Lung (tissue), 11 donors: ENCODE measurements at regions not wholly inside any gene's neighbourhood (a gene's known extent, or its start where the extent isn't known, plus 50 kb on each side); places are given as distances from the start of the nearest gene placed in this dataset.

Source experiments
- ATAC-seq: fragments of 200-7000 bp; cut with Tn5 transposase; one replicate; pipeline ENCODE4 v1.9.1; 2020; ENCODE audit warnings: moderate number of reproducible peaks; ENCODE audit not compliant: insufficient read depth, low FRiP score
- DNase-seq, 3 donors: peaks; one replicate each; pipeline ENCODE4 v3.0.0-alpha.2; 2013 to 2017
- H3K27ac ChIP-seq, 2 donors: one replicate each; pipeline ENCODE4 v1.5.1; 2013; ENCODE audit warnings: mild to moderate bottlenecking in 2 of 2, moderate library complexity in 2 of 2, control low read depth in 1 of 2, inconsistent platforms in 1 of 2, low read depth in 1 of 2, low read length in 1 of 2
- H3K27me3 ChIP-seq, 3 donors: one replicate each; pipeline ENCODE4 v1.5.1; 2013; ENCODE audit warnings: low read length in 2 of 3; ENCODE audit not compliant: control insufficient read depth in 3 of 3, insufficient read depth in 3 of 3
- H3K36me3 ChIP-seq, 4 donors: one replicate each; pipeline ENCODE4 v1.5.1; 2013; ENCODE audit warnings: low read length in 4 of 4, mild to moderate bottlenecking in 1 of 4, moderate library complexity in 1 of 4; ENCODE audit not compliant: control insufficient read depth in 4 of 4, insufficient read depth in 4 of 4
- H3K4me1 ChIP-seq, 5 donors: one replicate each; pipeline ENCODE4 v1.5.1; 2013; ENCODE audit warnings: low read length in 5 of 5, mild to moderate bottlenecking in 2 of 5, moderate library complexity in 1 of 5; ENCODE audit not compliant: control insufficient read depth in 5 of 5, insufficient read depth in 5 of 5
- H3K4me3 ChIP-seq: one replicate; pipeline ENCODE4 v1.5.1; 2013; ENCODE audit warnings: mild to moderate bottlenecking, control low read depth, moderate library complexity
- H3K9ac ChIP-seq, 2 donors: one replicate each; pipeline ENCODE4 v1.5.1; 2013; ENCODE audit warnings: low read length in 2 of 2, control low read depth in 1 of 2; ENCODE audit not compliant: insufficient read depth in 1 of 2
- H3K9me3 ChIP-seq, 4 donors: one replicate each; pipeline ENCODE4 v1.5.1; 2013; ENCODE audit warnings: low read length in 3 of 4, mild to moderate bottlenecking in 1 of 4, moderate library complexity in 1 of 4; ENCODE audit not compliant: control insufficient read depth in 4 of 4, insufficient read depth in 3 of 4
- WGBS, 2 donors: extraction: QIAGEN DNeasy Blood & Tissue Kit; methylation state at CpG; one replicate each; pipeline ENCODE4 v1.1.7; 2013; 5-methylcytosine and 5-hydroxymethylcytosine counted together
- TF ChIP-seq, protein P1 (sequence below): IDR thresholded peaks from 2 replicates; pipeline ENCODE4 v1.5.1; 2012; ENCODE audit warnings: mild to moderate bottlenecking; ENCODE audit errors: control extremely low read depth, extremely low read depth
- donor health status: control.
- donor health status: control.
- donor health status: Bipolar disorder and iron deficiency.
- donor health status: healthy.
- donor health status: DM: yes; HTN: yes; CAD: no.

DNA sequence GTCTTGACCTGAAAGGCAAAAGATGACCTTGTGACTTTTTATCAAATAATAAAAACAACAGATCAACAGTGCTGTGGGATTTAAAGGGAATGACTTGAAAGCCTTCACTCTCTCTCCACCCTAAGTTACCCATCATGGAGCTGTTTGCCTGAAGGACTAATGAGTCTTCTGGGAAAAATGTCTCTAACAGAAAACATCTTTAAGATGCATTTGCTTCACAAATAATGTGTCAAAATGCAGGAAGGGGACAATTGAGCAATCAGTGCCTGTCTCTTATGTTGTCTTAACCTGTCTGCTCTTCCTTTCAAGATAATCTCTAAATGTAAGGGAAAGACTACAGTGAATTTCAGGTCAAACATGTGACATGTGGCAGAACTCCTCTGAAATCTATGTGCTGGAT, 766.6 kb downstream of the PDHA2 start:
- no peak overlapping the region for H3K27ac ChIP-seq
- no peak overlapping the region for H3K9ac ChIP-seq
- H3K4me3 ChIP-seq = no peak overlapping the region
- no peak for ATAC-seq
- no peaks in the 10 kb centered on the region for H3K9me3 ChIP-seq
- H3K4me1 ChIP-seq = peaks cover 0 to 6% (median 0%) of the 10 kb centered on the region in 5 donors
- DNase-seq = no peak
- TF ChIP-seq, protein P1, sequence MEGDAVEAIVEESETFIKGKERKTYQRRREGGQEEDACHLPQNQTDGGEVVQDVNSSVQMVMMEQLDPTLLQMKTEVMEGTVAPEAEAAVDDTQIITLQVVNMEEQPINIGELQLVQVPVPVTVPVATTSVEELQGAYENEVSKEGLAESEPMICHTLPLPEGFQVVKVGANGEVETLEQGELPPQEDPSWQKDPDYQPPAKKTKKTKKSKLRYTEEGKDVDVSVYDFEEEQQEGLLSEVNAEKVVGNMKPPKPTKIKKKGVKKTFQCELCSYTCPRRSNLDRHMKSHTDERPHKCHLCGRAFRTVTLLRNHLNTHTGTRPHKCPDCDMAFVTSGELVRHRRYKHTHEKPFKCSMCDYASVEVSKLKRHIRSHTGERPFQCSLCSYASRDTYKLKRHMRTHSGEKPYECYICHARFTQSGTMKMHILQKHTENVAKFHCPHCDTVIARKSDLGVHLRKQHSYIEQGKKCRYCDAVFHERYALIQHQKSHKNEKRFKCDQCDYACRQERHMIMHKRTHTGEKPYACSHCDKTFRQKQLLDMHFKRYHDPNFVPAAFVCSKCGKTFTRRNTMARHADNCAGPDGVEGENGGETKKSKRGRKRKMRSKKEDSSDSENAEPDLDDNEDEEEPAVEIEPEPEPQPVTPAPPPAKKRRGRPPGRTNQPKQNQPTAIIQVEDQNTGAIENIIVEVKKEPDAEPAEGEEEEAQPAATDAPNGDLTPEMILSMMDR = no peak
- H3K36me3 ChIP-seq = no peaks in the 10 kb centered on the region
- H3K27me3 ChIP-seq = no peaks in the 10 kb centered on the region

DNA sequence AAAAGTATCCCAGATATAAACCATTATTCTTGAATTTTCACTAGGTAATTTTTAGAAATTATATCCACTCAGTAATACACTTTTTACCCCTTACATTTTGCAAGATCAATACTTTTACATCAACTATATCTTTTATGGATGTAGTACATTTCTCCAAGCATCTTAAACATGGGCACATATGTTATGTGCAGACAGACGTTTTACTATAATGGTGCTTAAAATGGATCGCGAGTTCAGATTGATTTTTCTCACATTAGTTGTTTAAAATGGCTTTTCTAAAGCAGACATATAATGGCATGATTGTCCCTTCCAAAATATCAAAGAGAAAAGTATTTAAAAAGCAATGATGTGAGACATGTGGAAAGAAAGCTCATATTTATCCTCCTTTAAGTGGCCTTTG, 786.1 kb downstream of the PDHA2 start:
- no peak for ATAC-seq
- Histone ChIP-seq H3K9me3 (no peaks in the 10 kb centered on the region), H3K9ac (no peak overlapping the region), H3K36me3 (no peaks in the 10 kb centered on the region), H3K27me3 (peaks cover 0 to 2% (median 0%) of the 10 kb centered on the region in 3 donors), H3K4me1 (no peaks in the 10 kb centered on the region), H3K27ac (no peak overlapping the region), H3K4me3 (no peak overlapping the region)
- no peak for DNase-seq
- TF ChIP-seq, protein P1 = no peak
- WGBS, 2 donors = 89 to 95% methylated on average over 3 of the region's 3 CpGs

DNA sequence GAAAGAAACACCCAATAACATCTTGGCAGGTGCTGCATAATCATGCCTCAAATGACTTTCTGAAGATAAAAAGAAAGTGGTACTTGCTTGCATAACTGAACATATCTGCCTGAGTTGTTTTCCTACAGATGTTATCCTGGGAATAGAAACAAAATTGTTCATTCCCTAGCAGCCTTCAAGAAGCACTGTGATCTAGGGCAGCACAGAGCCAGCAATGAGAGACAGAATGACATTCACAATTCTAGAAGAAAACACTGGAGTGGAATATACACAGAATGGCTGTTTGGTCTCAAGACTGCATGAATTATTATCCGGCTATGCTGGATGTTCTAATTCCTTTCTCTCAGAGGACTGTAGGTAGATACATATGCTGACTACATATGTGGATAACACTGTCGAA, 790.9 kb downstream of the PDHA2 start:
- H3K4me1 ChIP-seq = no peaks in the 10 kb centered on the region
- no peak for ATAC-seq
- DNase-seq = no peak
- H3K9me3 ChIP-seq = peaks cover 0 to 3% (median 0%) of the 10 kb centered on the region in 4 donors
- TF ChIP-seq, protein P1 = no peak
- no peaks in the 10 kb centered on the region for H3K27me3 ChIP-seq
- H3K9ac ChIP-seq = no peak overlapping the region
- H3K36me3 ChIP-seq = no peaks in the 10 kb centered on the region
- H3K27ac ChIP-seq = no peak overlapping the region
- no peak overlapping the region for H3K4me3 ChIP-seq
- 86 to 87% methylated on average over 2 of the region's 2 CpGs for WGBS, 2 donors

DNA sequence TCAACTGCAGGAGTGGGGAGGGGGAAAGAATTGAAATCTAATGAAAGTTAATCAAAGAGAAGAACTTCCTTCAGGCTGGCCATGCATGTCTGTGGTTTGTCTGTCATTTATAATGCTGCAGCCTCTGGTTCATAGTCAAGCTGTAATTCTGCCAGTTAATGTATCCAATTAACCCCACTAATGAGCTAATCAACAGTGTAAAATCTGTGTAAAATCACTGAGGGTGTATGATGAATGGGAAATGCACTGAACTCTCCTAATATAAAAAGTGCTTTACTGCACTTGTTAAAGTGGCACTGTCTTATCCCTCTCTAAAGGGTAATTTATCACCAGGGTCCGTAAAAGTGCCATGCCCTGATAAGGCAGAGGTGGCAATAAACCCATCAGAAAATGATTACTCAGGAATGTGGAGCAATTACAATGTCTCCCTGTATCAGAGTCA, 798.1 kb downstream of the PDHA2 start:
- no peaks in the 10 kb centered on the region for H3K36me3 ChIP-seq
- no peaks in the 10 kb centered on the region for H3K27me3 ChIP-seq
- no peaks in the 10 kb centered on the region for H3K9me3 ChIP-seq
- no peak overlapping the region for H3K27ac ChIP-seq
- no peaks in the 10 kb centered on the region for H3K4me1 ChIP-seq
- TF ChIP-seq, protein P1 = no peak
- no peak overlapping the region for H3K9ac ChIP-seq
- DNase-seq = no peak
- H3K4me3 ChIP-seq = no peak overlapping the region
- ATAC-seq = no peak
- 56 to 72% methylated on average over 1 of the region's 1 CpG for WGBS, 2 donors
